Hypothalamus (tissue), 51 donors: ENCODE measurements at regions not wholly inside any gene's neighbourhood (a gene's known extent, or its start where the extent isn't known, plus 50 kb on each side); places are given as distances from the start of the nearest gene placed in this dataset.
A peak's percentile ranks its signal among the peaks of the same experiment; 100 is the strongest.

Experiments used
- DNase-seq, 51 donors: peaks; one replicate each; lab custom pipeline; 2025; lab: John Stamatoyannopoulos, UW

DNA sequence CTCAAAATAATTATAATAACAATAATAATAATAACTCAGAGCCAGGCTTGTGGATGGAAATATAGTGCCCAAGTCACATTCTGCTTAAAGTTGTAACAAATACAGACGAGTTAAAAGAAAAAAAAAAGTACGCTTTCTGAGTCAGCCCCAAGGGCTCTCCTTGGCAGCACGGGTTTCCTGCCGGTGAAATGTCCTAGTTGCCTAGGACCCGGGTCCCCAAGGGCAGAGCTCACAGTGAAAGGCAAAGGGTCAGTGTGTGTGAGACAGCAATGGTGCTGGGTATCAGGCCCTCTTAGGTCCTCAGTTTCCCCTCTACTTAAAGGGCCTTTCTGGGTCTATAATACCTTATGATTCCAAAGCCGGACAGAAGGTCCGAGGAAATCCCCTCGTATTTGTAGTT is 96.3 kb upstream of the CLMN start:
- no peak for DNase-seq

DNA sequence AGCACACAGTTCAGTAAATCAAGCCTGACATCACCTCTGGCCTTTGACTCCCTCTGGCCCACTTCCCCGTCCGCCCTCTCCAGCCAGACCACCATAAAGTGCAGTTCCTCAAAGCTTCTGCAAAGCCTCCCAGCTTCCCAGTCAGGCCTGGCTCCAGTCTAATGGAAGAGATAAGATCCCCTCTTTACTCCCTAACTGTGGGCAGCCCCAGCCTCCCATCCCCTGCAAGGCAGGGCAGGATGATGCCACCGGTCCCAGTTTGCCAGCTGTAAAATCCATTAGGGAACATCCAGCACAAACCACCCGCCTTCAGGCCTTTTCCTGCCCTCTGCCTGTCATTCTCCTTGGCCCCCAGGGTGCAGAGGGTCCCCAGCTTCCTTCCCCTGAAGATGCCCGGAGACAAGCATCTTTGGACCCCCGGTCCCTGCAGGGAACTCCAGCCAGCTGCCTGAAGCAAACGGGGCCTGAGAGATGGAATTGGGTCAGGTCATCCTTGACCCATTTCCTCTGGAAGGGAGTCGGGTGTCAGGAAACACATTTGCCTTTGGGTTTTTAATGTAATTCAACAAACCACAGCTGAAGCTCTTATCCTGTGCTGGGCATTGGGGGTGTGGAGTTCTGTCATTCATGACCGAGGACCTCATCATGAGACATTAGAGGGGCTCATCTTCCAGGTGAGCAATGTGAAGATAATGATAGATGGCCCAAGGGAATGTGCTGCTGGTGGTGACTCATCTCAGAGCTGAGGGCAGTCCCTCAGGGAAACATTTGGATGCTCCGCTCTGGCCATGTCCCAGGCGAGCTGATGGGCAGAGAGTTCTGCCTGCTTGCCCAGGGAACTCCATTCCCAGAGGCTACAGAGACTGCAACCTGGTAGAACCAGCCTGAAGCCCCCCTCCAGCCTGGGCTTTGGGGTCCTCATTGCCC is 93.8 kb upstream of the CLMN start:
- no peak for DNase-seq

GRCh38 chr14:95410838-95411237 is 91.1 kb upstream of the CLMN start:
- no peak for DNase-seq

DNA sequence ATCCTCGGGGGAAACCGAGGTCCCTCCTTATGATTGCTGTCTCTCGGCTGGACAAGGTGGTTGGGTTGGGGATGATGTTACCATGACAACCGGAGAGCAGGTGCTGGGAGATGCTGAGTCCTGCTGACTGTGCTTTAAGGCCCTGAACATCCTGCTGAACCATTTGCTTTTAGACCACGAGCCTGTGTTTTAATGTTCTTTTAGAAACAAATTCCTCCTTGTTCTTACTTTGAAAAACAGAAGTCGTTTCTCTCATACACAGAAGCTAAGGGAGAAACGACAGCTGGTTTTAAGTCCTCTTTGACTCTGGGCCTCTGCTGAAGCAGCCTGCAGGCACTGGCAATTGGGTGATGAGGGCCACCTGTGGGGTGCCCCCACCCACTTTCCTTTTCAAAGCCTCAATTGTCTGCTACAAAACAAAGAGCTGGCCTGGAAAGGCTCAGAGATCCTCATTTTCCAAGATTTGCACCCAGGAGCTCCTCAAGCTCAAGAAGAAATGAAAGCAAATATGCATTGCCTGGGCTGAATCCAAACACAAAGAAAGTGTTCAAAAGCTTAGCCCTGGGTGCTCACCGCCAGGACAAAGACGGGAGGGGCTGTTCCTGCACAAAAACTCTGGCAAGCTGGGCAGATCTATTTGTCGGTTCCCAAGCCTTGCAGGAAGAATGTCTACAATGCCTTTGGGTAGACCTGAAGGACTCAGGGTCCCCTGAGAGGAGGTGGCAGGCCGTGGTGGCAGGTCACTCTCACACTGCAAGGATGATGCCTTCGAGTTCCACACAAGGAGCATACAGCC is 90.0 kb upstream of the CLMN start:
- DNase-seq: peak in 24 of 51 donors; percentile 10 to 77 (median 35)

DNA sequence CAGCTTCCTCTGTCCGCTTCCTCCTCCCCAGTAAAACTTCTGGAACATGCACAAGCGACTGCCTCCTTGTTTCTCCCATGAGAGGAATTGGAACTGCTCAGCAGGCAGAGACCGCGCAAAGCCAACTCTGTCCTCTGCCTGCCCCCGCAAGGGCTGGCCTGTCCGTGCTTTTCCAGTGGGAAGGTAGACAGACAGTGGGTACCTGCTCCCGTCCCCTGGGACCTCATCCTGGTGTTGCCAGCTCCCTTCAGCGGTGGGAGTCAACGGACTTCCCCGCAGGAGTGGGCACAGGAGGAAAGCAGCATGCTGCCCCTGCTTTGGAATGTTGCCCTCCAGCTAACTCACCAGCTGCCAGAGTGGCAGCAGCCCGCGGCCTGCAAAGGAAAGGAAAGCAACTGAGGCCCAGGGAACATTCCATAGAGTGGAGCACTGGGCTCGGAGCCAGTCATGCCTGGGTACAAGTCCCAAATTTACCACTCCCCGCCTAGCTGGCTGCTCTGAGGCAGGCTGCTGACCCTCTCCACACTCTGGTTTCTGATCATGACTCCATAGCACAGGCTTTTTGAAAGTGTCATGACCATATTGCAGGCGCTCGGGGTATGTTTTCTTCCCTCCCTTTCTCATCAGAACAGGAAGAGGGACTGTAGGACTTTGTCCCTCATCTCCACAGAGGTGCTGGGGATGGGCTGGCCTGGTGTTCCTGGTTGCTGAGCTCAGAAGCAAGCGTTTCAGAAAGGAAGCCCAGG is 89.2 kb upstream of the CLMN start:
- peak in 28 of 51 donors; percentile 5 to 62 (median 33) for DNase-seq

GRCh38 chr14:95407354-95407753 is 87.6 kb upstream of the CLMN start:
- no peak for DNase-seq

- no peak for DNase-seq
Measured at GRCh38 chr14:95406756-95407277, 87.1 kb upstream of the CLMN start.

DNA sequence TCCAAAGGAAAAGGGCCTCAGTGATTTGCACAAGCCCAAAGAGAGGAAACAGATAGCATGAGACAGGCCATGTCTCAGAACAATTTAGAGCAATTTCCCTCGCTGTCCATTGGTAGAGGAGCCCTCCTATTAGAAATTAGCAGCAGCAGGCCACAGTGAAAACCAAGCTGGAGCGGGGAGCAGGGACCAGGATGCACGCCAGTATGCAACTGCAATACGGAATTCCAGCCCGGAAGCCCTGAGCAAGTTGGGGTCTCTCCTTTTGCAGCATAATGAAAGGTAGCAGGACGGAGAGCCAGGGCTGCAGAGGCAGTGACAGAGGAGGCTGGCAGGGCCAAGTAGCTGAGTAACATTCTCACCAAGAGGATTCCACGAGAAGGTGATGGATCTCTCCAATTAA is 84.9 kb upstream of the CLMN start:
- no peak for DNase-seq

GRCh38 chr14:95402578-95402977 is 82.9 kb upstream of the CLMN start:
- no peak for DNase-seq

DNA sequence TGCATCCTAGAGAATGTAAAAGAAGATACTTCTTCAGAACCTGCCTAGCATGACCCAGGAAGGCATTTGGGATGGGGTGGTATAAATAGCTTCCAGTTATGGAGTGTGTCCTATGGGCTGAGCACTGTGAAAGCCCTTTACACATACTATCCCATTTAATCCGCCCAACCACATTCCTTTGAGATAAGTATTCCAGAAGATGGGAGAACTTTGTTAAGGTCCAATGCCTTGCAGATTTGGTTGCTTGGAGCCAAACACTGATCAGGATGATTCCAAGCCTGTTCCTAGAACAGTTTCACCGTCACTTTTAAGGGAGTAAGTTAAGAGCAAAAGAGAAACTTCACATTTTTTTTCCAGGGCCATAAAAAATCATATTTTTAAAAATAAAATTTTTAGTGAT is 82.5 kb upstream of the CLMN start:
- no peak for DNase-seq

DNA sequence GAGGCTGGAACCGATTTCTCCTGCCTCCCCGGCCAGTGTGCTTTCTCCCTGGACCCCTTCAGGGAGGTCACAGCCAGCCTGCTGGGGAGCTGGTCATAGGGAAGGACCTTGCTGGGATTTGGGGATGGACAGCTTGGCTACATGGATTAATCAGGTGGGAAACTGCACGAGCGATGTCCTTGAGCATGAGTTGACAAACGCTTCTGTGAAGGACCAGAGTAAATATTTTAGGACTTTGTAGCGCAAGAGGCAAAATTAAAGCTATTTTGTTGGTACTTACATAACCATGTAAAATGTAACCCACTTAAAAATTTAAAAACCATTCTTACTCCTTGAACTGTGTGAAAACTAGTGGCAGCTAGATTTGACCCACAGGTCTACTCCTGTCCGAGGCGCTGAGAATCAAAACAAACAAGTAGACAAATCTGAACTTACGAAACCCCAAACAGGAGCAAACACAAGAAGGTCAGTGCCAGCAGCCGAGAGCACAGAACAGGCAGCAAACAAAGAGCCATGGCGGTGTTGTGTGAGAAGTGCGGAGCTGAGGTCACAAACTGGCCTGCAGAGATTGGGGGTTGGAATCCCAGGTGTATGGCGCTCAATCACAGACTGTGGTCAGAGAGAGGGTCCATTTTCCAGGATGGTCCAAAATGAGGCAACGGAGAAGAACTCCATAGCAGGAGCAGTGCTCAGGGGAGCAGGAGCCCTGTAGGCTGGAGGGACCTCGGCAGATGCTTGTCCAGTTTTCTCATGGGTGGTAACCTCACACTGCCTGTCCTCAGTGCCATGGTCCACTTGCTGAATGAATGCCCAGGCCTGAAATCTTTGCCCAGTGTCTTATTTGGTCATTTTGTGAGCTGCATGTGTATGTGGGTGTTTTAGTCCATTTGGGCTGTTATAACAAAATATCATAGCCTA is 79.2 kb upstream of the CLMN start:
- DNase-seq: no peak

DNA sequence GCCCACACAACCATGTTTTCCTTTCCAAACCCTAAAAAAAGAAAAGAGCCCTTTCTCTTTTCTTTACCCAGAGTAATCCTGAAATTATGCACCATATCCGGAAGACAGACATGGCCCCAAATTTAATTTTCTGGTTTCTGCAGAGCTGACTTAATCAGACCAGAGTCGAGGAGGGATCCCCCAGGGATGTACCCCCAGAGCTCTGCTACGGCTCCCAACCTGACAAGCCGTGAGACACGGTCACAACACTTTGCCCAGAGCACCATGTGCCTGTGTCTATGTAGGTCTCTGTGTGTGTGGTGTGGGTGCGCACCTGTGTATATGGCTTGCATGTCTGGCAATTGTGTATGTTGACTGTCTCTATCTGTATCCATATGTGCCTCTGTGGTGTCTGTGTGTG is 77.6 kb upstream of the CLMN start:
- no peak for DNase-seq

- DNase-seq: no peak
Measured at GRCh38 chr14:95396221-95396620, 76.5 kb upstream of the CLMN start.

- no peak for DNase-seq
Measured at GRCh38 chr14:95395098-95395737, 75.5 kb upstream of the CLMN start.

DNA sequence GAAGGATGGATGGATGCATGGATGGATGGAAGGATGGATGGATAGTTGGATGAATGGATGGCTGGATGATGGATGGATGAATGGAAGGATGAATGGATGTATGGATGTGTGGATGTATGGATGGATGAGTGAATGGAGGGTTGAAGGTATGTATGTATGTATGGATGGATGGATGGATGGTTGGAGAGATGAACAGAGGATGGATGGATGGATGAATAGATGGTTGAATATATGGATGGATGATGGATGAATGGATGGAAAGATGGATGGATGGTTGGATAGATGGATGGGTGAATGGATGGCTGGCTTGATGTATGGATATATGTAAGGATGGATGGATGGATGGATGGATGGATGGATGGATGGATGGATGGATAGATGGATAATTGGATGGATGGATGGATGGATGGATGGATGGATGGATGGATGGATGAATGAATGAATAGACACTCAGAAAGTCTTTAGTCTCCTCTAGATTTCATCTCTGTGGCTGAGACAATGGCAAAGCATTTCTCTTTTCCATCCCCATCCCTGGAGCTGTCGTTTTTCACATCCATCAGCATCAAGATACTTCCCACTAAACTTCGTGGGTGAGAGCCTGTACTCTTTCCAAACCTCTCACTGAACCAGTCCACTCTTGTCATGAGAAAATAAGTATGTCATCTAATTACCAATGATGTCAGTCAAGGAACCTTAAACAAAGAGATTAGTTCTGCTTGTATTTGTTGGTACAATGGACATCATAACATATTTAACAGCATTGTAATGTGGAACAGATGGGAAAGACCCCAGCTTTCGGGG is 74.8 kb upstream of the CLMN start:
- DNase-seq: no peak

GRCh38 chr14:95392841-95393240 is 73.1 kb upstream of the CLMN start:
- DNase-seq: peak in 1 of 51 donors; percentile 7

- DNase-seq: no peak
Measured at GRCh38 chr14:95391331-95391730, 71.6 kb upstream of the CLMN start.

- DNase-seq: peak in 2 of 51 donors; percentile 6 to 28
Measured at GRCh38 chr14:95389471-95390011, 69.8 kb upstream of the CLMN start.
